Skeletal muscle cell (primary cell): ENCODE measurements at regions not wholly inside any gene's neighbourhood (a gene's known extent, or its start where the extent isn't known, plus 50 kb on each side); places are given as distances from the start of the nearest gene placed in this dataset.
"Not testable (repeated sequence)": the region's sequence is repeated elsewhere in the genome, so short reads cannot be mapped to it uniquely, and the experiment has no call there.

ENCODE experiments used
- DNase-seq: peaks from one replicate; pipeline ENCODE4 v3.0.0-alpha.2; 2010; ENCODE audit warnings: low read depth
- H3K4me3 ChIP-seq: 2 replicates; pipeline ENCODE4 v1.5.1; 2011; ENCODE audit warnings: low read depth, mild to moderate bottlenecking, control low read depth, low read length, moderate library complexity

DNA sequence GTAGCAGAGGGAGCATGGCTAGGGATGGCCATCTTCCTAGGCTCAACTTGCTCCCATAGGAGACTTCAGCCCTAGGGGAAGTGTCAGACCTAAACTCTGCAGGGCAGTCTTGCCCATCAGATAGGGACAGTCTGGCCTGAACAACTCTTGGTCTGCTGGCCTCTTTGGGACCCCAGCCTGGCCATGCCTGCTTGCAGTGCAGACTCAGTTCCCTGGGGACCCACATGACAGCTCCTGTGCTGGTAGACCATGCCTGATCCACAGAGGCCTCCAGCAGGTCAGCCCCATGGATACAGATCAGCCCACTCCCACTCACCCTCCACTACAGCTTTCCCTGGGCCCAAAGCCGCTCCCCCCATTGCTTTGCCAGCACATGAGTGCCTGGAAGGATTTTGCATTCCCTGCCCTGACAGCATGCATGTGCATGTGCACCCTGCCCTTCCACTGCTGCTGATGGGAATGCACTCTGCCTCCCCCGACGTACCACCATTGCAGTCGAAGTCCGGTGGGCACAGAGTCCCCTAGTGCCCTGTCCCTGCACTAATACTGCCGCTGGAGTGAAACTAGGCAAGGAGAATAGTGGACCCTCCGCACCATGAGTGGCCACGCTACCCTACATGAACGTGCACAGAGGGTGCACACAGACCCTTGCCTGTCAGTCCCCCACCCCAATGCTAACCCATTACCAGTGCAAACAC is 841.4 kb downstream of the FSCB start:
- no peak overlapping the region for H3K4me3 ChIP-seq
- DNase-seq: no peak

DNA sequence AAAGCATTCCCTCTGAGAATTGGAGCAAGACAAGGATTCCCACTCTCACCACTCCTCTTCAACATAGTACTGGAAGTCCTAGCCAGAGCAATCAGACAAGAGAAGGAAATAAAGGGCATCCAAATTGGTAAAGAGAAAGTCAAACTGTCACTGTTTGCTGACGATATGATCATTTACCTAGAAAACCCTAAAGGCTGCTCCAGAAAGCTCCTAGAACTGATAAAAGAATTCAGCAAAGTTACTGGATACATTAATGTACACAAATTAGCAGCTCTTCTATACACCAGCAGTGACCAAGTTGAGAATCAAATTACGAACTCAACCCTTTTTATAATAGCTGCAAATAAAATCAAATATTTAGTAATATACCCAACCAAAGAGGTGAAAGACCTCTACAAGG is 851.9 kb downstream of the FSCB start:
- DNase-seq, H3K4me3 ChIP-seq: not testable (repeated sequence)

DNA sequence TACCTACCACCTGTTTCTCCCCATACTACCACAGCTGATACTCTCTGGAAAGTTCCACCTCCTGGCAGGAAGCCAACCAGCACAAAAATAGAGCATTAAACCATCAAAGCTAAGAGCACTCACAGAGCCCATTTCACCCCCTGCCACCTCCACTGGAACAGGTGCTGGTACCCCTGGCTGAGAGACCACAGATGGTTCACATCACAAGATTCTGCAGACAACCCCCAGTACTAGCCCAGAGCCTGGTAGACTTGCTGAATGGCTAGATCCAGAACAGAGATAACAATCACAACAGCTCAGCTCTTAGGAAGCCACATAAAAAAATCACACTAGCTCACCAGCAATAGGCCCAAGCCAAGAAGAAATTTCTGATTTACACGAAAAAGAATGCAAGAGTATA is 855.2 kb downstream of the FSCB start:
- no peak for DNase-seq
- no peak overlapping the region for H3K4me3 ChIP-seq

DNA sequence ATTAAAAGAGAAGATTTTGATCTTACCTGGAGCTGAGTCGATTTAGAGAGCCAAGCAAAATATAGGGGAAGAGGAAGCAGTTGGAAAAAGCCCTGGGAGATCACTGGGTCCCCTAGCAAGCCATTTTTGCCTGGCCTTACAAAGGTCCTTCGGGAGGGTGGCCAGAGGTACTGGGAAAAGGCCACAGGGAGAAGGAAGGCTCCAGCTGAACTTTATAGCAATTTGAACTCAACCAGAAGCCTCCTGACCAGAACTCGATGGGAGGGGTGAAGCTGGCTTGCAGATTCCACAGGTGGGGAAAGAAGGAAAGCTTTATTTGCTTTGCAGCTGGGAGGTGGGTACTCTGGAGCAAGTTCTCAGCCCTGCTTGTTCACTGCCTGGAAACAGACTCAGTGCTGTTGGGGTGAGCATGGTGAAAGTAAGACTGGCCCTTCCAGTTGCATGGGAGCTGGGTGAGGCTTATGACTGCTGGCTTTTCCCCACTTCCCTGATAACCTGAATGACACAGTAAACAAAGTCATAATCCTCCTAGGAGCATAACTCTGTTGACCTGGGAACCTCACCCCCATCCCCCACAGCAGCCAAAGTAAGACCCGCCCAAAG is 855.8 kb downstream of the FSCB start:
- no peak for DNase-seq
- H3K4me3 ChIP-seq: no peak overlapping the region

DNA sequence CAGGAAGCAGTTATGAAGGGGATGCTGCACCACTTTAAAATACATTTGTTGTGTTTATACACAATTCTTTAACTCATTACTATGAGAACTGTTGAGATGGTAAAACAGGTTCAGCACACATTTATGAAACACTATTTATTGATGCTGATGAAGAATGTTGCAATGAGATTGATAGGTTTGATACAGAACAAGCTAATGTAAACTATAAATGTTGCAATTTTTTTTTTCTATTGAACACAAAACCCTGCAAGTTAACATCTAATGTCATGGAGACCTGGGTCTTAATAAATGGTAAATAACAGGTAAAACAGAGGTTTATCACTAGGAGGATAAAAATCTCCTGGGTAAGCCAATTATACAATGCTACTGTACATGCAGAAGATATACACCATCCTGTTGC is 857.6 kb downstream of the FSCB start:
- DNase-seq: no peak
- H3K4me3 ChIP-seq: no peak overlapping the region

DNA sequence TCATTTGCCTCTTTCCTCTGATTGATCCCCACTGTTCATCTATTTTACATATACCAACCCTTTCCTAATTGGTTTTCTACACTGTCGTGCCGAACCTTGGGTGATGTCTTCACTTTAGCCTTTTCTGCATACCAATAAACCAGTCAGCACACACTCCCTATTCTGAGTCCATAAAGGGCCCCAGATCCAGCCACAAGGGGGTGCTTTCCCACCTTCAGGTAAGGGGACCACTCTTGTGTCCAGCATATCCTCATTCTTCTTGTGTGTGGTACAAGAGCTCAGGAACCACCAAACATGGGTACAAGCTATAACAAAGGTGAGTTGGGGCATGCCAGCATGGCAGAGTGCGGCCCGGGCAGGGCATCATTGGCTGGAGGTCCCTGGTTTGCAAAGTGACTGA is 859.8 kb downstream of the FSCB start:
- H3K4me3 ChIP-seq: no peak overlapping the region
- no peak for DNase-seq

DNA sequence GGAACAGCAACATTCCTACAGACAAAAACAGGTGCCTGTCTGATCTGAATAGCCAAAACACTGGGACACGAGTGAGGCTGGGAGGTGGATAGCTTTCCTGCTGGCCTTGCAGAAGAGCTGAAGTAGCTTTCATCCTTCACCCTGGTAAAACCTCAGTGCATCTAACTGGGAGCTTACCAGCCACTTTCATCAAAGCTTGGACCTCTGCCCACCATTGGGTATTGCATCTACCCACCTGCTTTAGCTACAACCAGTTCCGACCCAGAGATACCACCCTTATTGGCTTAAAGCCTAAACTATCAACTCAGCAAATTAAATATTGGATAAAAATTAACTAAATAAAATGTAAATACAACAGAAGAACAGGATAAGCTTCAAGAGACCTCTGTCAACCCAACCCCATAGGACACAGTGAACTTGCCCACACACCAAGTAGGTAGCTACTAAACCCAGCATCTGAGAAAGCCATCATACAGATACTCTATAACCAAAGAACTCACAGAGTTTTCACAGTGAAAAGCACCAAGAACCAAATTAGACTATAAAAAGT is 866.3 kb downstream of the FSCB start:
- no peak overlapping the region for H3K4me3 ChIP-seq
- no peak for DNase-seq

DNA sequence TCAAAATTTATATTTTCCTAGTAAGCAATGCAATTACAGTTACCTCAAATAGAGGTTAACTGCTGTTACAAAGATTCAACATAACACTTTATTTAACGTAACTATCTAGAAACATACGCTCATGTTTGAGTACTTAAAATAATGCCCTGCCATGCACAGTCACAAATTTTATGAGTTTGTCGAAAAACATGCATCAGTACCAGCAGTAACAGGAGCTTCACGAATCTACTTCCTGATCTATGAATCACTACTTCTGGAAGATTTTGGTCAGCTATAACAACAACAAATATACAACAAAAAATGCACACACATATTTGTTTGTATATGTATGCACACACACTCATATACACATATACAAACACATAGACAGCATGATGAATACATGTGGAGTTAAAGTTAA is 881.8 kb downstream of the FSCB start:
- no peak for DNase-seq
- H3K4me3 ChIP-seq: no peak overlapping the region

DNA sequence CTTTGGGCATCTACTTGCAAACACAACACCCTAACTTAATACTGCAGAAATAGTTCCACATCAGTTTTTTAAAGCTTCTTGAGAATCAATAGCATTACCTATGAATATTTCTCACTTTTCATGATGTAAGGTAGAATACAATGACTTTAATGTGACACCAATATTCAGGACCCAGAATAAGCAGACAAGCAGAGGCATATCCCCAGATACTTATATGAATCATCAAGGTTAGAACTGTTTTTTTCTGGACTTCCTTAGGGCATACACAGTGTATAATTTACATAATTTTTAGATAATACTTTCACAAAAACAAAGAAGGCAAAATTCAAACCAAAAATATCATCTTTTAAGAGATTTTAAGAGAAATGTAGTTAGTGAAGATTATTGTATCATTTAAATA is 885.8 kb downstream of the FSCB start:
- no peak for DNase-seq
- H3K4me3 ChIP-seq: no peak overlapping the region

DNA sequence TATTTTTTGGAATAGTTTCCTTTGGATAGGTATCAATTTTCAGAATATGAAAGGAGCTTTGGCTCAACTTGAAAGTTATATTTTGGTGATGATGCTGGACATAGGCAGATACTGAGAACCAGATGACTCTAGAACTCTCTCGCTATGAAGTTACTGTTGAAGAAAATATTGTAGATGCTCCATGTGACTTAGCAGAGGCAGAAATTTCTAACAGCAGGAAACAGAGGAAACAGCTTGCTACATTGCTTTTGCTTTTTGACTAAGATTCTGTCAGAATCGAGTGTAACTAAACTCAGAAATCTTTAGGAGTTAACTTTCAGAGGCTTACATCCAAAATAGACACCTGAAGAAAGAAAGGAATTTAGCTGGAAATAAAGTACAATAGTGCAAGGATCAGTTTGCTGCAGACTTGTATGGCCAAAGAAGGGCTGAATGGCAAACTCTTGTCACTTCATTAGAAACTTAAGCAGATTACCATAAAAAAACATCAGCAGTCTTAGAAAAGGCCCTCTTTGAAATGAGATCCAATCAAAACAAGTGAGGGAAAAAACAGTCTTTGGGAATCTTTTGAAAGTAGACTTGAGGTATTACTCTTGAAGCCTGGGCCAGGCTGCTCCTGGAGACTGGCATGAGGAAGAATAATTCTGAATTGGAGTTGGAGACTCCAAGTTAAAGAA is 911.8 kb downstream of the FSCB start:
- no peak overlapping the region for H3K4me3 ChIP-seq
- DNase-seq: no peak

DNA sequence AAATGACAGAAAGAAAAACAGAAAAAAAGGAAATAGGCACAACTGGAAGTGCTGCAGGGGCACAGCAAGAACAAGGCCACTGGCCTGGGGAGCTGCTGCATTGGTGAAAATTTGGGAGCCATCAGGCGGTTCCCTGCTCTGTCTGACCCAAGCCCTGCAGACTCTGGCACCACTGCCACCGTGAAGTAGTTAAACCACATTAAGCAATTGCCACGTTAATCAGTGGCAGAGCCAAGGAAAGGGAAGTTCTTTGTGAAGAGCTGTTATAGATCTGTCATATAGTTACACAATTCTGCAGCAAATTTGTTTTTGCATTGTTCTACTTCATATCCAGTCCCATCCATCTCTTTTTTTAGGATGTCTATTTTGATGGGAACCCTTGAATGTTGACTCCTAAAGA is 915.3 kb downstream of the FSCB start:
- H3K4me3 ChIP-seq: no peak overlapping the region
- DNase-seq: no peak

DNA sequence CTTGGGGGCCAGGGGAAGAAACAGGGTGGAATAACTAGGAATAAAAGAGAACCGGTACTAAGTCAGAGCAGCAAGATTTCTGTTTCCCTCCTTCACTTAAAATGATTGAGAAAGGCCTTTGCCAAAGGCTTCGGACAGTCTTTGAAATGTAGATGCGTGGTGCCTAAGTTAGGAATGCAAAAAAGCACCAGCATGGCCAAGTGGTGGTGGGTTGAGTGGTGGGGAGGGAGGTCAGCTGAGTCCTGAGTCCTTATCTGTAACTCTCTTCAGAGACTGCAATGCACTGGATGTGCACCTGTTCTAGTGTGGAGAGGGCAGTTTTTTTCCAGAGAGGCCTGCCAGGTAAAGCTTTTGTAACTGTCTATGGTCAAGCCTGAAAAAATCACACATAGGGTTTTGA is 919.9 kb downstream of the FSCB start:
- H3K4me3 ChIP-seq: no peak overlapping the region
- no peak for DNase-seq

DNA sequence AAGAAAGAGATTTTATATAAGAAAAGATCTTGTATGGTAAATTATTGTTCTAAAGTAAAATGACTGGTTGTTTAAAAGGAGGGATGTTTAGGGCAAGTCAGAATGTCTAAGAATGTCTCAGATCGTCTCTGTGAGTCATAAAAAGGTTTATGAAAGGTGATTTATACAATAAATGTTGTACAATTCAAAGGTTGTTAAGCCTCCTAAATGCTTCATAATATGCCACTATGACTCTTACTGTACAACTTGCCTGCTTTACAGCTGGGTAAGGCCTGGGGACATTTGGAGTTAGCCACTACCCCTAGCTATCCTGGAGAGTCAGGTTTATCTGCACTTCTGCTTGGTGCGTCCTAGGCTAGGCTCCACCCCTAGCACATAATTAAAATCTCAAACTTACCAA is 927.4 kb downstream of the FSCB start:
- DNase-seq: no peak
- H3K4me3 ChIP-seq: no peak overlapping the region

DNA sequence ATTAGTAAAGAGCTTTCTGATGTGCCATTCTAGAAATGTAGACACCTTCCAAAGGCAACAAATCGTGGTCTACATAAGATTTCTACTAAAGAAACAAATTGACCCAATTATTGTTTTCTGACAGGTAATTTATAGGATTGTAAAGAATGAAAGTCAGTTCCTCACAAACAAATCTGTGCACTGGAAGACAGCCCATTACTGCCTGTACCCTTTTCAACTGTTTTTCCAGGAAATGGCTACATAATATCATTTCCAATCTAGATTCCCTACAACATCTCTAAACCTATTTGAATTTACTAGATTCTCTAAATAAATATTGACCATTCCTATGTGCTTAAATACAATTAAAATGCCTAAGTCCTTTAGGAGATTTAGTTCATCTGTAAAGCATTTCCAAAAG is 939.1 kb downstream of the FSCB start:
- no peak overlapping the region for H3K4me3 ChIP-seq
- no peak for DNase-seq

DNA sequence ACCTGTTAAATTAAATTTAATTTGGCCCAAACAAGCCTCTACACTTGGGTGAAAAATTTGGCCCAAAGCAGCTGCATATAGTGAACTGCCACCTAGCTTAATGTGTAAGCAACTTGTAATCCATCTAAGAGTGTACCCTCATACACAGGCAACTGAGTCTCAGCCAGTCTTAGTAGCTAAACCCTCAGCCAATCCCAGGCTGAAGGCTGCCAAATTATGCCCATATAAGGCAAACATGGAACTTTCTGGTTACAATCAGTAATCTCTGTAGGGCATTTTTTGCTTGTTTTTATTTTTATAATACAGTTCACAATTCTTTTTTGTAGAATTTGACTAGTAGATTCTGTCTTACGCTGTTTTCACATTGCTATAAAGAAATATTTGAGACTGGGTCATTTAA is 958.7 kb downstream of the FSCB start:
- no peak for DNase-seq
- no peak overlapping the region for H3K4me3 ChIP-seq

DNA sequence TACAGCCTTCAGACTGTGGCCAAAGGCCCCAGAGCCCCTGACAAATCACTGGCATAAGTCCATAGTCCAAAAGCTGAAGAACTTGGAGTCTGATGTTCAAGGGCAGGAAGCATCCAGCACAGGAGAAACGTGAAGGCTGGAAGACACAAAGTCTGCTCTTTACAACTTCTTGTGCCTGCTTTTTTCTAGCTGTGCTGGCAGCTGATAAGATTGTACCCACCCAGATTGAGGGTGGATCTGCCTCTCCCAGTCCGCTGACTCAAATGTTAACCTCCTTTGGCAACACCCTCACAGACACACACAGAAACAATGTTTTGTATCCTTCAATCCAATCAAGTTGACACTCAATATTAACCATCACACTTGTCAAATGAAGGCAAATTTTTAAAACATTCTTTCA is 959.5 kb downstream of the FSCB start:
- H3K4me3 ChIP-seq, DNase-seq: not testable (repeated sequence)

DNA sequence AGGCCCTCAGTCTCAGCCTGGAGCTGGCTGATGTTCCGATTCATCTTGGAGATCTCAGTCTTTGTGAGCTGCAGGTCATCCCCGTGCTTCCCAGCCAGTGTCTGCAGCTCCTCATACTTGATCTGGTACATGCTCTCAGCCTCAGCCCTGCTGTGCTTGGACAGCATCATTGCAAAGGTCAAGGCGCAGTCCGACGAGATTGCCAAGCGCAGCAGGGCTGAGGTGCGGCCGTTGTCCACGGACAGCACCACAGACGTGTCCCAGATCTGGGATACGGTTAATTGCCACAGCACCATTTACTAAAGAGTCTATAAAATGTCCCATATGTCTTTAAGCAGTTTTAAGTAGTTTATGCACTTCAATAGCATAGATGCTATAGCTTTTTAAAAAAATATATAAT is 965.7 kb downstream of the FSCB start:
- H3K4me3 ChIP-seq: no peak overlapping the region
- no peak for DNase-seq

DNA sequence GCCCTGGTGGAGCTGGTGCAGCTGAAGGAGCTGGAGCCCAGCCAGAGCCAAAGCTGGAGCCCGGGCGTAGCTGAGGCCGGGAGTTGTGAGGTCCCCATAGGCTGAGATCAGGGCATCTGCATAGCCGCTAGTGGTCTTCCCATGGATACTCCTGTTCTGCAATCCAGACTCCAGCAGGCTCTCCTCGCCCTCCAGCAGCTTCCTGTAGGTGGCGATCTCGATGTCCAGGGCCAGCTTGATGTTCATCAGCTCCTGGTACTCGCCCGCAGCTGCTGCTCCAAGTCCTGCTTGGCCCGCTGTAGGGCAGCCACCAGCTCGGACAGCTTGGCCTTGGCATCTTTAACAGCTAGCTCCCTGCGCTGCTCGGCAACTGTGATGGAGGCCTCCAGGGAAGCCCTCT is 966.1 kb downstream of the FSCB start:
- no peak for DNase-seq
- no peak overlapping the region for H3K4me3 ChIP-seq

DNA sequence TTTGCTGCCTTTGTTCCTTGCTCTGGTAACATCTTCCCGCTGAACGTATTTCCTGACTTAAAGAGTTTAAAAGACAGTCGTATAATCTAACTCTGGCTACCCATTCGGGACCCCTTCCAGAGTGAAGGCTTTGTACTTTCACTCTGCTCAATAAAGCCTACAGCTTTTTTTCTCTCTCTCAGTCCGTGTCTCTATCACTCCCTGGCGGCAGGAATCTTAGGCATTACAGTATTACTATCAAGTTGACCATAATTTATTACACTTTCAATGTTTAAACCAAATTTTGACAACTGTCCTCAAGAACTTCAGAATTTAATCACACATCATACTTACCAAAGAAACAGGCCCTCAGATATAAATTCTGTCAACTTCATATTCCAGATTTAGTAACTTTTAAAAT is 967.9 kb downstream of the FSCB start:
- peak overlapping the region; percentile 1 for H3K4me3 ChIP-seq
- DNase-seq: no peak

DNA sequence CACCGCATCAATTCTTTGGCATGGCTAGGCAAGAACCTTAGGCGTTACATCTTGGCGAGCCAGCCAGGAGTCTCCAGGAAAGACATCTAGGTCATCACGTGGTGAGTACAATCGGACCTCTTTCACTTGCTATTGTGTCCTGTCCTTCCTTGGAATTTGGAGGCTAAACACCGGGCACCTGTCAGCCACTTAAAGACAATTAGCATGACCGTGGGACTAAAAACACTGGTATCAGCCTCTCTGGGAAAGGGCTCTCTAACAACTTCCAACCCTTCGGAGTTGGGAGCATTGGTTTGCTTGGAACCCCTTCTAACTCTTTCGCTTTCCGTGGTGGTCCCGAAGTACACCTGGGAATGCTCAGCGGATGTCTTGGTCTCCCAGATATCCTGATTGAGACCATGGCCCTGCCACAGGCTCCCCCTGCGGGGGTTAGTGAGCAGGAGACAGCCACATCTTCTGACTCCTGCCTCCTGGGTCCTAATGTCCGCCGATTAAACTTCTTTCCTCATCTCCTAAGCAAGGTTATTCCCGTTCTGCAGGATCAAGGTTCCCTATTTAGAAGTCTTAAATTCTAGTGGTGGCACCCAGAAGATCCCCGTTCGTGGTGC is 971.7 kb downstream of the FSCB start:
- H3K4me3 ChIP-seq: no peak overlapping the region
- no peak for DNase-seq
